Activated CD8-positive, alpha-beta memory T cell treated with anti-CD3 and anti-CD28 coated beads, Interleukin-2, amount 50 U/mL, for 4 hours (primary cell): ENCODE measurements at regions not wholly inside any gene's neighbourhood (a gene's known extent, or its start where the extent isn't known, plus 50 kb on each side); places are given as distances from the start of the nearest gene placed in this dataset.

Experiments
- DNase-seq: peaks from one replicate; pipeline ENCODE4 v3.0.0-alpha.2; 2020

DNA sequence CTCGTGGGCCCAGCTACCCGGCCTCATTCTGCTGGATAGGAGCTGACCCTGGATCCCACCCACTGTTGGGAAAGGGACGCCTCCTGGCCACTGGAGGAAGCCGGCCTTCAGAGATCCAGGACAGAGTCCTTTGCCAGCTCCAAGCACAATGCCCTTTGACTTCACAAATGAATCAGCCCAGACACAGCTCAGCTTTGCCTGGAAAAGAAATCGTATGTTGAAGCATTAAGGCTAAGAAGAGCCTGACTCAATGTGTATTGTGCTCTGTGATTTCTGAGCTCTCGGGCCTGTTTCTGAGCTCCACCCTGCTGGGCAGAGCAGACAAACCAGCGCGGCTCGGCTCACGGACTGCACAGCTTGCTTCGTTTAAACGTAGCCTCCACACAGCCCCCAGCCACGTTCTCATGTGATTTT lies 162.9 kb upstream of the APCDD1 start:
- DNase-seq, result no peak

GRCh38 chr18:10293966-10294365 lies 160.5 kb upstream of the APCDD1 start:
- DNase-seq, result no peak

DNA sequence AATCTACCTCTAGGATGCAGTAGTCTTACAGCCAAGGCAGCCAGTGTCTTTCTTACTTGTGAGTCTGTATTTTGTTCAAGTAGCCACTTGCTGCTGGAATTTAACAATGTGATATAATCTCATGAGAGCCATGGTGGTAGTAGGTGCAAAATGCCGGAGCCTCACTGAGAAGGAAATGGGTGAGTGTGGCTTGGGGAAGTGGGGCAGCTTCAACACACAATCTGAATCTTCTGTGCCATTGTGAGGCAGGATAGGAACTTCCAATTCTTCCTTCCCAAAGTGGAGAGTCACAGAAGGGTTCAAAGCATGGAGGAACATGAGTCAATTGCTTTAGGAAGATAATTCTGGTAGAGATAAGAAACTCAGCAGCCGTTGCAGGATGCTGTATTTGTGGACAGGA lies 158.7 kb upstream of the APCDD1 start:
- DNase-seq, result no peak

DNA sequence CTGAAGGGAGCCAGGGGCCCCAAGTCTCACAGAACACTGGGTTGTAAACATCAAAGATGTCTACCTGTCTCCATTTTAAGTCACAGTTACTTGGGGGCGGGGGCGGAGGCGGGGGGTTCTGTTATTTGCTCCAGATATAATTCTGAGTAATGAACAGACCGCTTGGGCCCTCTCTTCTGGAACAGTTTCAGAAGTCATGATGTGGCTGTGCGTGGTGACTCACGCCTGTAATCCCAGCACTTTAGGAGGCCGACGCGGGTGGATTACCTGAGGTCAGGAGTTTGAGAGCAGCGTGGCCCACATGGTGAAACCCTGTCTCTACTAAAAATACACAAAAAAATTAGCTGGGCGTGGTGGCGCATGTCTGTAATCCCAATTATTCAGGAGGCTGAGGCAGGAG lies 157.9 kb upstream of the APCDD1 start:
- DNase-seq, result no peak

DNA sequence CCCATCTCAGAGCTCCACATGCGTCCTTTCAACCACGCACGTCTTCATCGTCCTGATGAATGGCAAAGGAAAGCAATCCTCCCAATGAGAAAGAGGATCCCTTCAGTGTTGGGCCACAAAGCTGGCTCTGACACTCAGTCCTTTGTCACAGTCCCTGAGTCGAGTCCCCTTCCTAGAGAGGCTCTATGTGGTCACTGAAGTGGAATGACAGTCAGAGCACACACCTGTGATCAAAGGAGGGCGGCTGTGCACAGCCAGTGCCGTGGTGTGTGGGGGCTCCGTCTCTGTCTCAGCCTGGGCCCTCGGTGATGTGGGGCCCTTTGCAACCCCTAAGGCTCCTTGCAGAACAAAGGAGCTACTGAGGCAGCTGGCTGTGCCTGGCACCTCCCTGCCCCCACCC lies 157.3 kb upstream of the APCDD1 start:
- DNase-seq, result no peak

- no peak for DNase-seq
Measured at GRCh38 chr18:10298346-10298745, 156.1 kb upstream of the APCDD1 start.

GRCh38 chr18:10299643-10300042 lies 154.8 kb upstream of the APCDD1 start:
- DNase-seq, result no peak

DNA sequence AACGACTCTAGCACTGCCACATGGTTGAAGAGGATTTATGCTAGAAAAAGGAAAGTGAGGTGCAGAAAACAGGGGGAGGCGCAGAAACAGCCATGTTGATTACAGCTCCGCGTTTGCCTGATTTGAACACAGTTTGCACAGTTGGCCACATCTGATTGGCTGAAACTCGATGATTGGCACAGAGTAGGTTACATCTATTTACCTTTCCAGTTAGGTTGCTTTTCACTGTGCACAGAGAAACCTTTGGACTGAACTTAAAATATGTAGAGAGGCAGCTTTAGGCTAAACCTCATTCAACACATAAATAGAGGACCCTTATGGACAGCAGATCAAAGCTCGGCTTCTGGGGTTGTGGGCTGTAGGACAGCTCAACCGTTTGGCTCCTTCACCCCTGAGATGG lies 153.7 kb upstream of the APCDD1 start:
- DNase-seq, result no peak

DNA sequence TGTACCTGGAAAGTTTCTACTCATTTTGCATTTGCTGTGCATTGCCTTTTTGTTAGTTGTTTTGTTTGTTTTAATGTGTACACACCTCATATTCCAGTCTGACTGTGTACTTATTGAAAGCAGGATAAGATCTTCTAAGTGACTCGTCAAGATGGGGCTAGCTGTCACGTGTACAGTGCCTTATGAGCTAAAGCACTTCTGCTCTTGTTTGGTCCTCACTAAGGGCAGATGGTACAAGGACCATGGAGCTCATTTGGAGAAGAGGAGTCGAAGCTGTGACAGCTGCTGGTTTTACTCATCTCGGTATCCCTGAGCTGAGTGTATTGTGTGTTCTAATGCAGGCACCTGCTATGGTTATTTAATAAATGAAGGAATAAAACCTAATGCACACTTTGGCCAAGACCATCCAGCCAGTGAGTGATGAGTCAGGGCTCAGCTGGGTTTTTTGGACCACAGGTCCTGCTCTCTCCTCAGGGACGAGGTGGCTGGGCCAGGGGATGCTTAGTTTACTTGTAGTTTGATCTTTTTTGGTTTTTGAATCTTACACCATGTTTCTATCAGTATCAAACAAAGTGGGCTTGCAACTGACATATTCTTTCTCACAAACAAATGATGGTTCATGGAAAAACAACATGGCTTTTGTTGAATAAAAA lies 152.5 kb upstream of the APCDD1 start:
- no peak for DNase-seq

GRCh38 chr18:10303171-10303570 lies 151.3 kb upstream of the APCDD1 start:
- no peak for DNase-seq

GRCh38 chr18:10304853-10305252 lies 149.6 kb upstream of the APCDD1 start:
- no peak for DNase-seq

DNA sequence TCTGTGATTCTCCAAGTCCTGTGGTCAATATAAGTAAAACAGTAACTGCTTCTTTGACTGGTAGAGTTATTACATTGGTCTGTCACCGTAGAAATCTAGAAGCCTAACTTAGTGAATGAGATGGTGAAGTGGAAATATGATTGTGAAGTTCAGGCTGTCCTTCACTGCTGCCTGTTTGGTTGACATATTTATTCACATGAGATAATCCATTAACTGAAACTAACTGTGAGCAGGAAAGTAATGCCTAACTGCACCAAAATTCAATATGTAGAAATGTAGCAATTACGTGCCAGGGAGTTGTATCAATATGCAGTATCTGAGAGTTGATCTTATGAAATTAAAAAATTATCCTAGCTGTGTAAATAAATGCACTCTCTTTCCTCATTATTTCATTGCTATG lies 147.7 kb upstream of the APCDD1 start:
- no peak for DNase-seq

GRCh38 chr18:10308154-10308553 lies 146.3 kb upstream of the APCDD1 start:
- no peak for DNase-seq

DNA sequence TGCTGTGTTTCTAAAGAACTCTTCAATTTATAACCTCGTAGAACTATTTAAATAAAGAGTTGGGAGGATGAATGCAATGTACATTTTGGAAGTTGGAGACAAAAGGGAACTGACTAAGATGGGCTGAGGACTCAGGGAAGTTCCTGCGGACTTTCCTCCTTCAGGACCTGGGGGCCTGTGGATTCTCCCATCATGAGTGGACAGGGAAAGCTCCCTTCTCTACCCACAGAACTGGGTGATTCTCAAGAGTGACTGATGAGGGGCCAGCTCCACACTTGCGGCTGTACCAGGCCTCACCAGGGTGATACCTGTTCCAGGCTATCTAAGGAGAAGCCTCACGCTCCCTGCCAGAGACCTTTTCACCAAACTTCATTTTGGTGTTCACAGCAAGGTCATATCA lies 143.8 kb upstream of the APCDD1 start:
- DNase-seq, result no peak

DNA sequence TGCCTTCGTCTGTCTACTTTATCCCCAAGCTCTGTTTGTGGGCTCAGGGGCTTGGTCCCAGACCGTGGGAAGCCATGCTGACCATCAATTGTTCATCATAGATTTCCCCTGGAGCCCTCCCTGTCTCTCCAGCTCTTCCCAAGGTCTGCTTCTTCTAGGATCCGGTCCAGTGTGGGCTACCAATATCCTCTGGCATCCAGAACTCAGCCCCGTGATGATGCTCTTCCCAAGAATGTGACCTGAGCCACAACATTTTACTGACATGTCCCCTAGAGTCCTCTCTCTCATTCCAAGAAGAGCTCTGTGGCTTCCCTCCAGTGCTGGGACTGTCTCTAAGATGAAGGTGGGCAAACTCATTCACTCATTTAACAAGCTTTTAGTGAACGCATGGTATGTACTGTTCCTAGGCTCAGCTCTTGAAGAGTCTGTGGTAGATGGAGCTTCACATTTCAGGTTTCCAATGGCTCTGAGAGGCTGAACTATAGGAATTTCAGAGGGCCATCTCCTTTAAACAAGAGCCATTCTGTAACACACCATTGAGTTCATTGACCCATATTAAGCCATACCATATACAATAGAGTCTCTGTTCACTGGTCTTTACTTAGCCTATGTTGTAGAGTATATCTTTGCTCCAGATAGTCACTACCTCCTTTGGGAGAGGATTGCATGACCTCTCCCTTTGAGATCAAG lies 142.0 kb upstream of the APCDD1 start:
- DNase-seq, result no peak

DNA sequence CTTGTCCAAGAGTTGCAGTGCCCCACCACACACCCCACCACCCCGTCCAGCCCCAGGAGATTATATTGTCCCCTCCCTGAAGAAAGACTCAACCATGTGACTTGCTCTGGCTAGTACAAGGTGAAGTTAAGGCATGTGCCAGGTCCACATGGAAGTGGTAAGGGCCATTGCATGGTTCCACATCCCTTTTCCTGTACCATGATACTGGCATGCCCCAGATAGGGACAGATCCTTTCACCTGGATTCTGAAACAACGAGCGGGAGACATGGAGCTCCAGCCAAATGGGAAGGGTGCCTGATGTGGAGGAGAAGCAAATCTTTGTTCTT lies 141.5 kb upstream of the APCDD1 start:
- no peak for DNase-seq

DNA sequence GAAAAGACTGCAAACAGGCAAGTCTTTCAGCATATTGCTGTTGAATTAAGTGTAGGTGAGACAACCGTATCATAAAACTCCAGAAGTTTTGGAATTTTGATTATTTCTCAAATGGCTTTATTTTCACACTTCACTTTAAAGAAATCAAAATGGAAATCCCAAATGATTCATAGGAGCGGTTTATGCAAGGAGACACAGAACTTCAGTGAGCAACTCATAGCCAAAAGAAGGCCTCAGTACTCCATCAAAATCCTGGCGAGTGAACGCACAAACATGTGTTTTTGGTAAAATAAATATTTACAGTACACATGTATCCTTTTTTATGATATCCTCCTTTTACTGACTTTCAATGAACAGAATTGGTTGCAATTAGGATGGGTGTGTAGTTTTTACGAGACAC lies 140.4 kb upstream of the APCDD1 start:
- no peak for DNase-seq

DNA sequence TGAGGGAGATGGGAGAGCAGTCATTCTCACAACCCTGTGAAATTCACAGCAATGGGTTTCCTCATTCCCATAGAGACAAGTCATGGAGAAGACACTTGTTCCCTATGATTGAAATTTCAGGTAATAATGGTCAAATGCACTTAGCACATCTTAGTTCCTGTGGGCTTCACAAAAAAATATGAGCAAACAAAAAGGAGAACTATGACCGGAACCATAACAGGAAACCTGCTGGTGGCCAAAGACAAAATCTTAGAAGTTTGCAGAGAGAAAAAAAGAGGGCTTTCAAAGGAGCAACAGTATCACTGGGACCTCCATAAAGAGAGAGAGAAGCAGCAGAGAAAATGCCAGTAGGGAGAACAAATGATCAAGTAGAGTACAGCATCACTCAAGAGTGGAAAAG lies 138.9 kb upstream of the APCDD1 start:
- no peak for DNase-seq

- no peak for DNase-seq
Measured at GRCh38 chr18:10316778-10317177, 137.7 kb upstream of the APCDD1 start.

DNA sequence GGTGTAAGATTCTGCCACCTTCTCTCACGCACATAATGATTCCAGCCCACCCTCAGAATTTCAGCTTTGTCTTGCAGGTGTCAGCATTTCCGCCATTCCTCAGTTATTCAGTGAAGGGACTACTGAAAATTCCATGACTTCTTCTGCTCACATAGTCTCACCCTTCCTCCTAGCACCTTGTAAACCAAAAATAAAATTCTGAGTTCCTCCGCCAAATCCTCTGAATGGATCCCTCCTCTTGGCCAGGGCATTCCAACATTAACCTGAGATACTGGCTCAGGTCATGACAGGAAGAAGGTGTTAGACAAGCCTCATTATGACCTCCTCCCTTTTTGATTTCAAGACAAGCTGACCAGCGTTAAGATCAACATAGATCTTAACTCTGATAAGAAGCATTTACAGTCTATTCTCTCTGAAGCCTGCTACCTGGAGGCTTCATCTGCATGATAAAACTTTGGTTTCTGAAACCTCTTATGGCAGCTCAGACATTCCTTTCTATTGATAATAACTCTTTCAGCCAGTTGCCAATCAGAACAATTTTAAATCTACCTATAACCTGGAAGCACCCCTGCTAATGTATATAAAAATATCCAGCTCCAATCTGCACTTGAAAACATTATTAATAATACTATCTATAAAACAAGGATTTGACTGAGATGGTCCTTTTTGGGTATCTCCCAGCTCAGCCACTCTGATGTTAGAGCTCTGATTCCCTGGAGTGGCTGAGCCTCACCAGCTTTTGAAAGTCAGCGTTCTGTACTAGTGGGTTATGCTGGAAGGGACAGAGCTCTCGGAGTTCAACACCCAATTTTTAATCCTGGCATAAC lies 136.4 kb upstream of the APCDD1 start:
- DNase-seq, result no peak

- DNase-seq, result no peak
Measured at GRCh38 chr18:10318691-10318970, 135.8 kb upstream of the APCDD1 start.

DNA sequence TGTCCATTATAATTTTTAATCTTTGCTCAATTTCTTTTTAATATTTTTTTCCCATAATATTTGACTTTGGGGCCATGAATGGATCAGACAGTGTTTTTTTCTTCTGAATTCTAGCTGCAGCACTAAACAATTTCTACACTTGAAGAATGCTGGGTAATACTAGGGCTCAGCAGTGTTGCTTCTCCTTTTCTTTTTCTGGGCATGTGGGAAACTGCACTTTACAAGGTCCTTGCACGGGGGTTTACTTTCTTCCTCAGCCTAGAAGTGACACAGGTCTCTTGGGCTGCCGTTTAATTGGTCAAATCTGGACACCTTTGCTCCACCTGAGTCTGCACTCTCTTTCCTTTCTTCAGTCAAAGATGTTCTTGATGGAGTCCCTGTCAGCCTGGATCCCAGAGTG lies 135.4 kb upstream of the APCDD1 start:
- DNase-seq, result no peak

DNA sequence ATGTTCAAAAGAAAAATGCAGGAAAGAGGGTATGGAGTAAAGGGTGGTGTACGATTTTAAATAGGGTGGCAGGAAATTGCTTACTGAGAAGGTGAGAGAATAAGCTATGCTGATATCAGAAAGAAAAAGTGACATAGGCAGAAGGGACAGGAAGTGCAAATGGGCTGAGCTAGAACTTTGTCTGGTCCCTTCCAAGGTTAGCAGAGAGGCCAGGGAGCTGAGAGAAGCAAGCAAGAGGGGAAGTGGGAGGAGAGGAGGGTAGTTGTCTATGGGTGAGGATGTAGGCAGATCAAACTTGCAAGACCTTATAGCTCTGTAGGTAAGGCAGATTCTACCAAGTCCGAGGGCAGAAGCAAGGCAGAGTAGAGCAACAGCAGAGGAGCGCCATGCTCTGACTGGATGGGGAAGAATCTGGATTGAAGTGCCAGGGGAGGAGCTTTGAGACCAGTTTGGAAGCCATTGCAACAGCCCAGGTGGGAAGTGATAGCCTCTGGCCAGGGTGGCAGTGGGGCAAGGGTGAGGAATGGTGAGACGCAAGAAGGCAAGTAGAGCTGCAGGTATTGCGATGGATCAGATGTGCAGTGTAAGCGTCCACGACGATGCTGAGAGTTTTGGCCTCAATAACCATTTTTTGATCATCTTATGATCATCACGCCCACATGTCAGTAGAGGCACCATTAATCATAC lies 134.4 kb upstream of the APCDD1 start:
- no peak for DNase-seq

- DNase-seq, result no peak
Measured at GRCh38 chr18:10320791-10321190, 133.6 kb upstream of the APCDD1 start.
